Dendritic cell treated with granulocyte-macrophage colony-stimulating factor and Interleukin-4, amounts not matched to agents 40 ng/mL and 50 ng/mL, for 4 days (primary cell): ENCODE measurements at regions not wholly inside any gene's neighbourhood (a gene's known extent, or its start where the extent isn't known, plus 50 kb on each side); places are given as distances from the start of the nearest gene placed in this dataset.
"Not testable (repeated sequence)": the region's sequence is repeated elsewhere in the genome, so short reads cannot be mapped to it uniquely, and the experiment has no call there.

Experiments used
- H3K27ac Mint-ChIP-seq: one replicate; pipeline ENCODE4 v1.8.0; 2022; ENCODE audit warnings: mild to moderate bottlenecking, mixed read lengths
- H3K27me3 Mint-ChIP-seq: one replicate; pipeline ENCODE4 v1.8.0; 2022; ENCODE audit warnings: mild to moderate bottlenecking, mixed read lengths
- H3K36me3 Mint-ChIP-seq: one replicate; pipeline ENCODE4 v1.8.0; 2022; ENCODE audit warnings: low read depth, mixed read lengths
- H3K4me1 Mint-ChIP-seq: one replicate; pipeline ENCODE4 v1.8.0; 2022; ENCODE audit warnings: low read depth, mixed read lengths
- H3K4me3 Mint-ChIP-seq: one replicate; pipeline ENCODE4 v1.8.0; 2022; ENCODE audit warnings: mild to moderate bottlenecking, moderate library complexity, mixed read lengths
- H3K9me3 Mint-ChIP-seq: one replicate; pipeline ENCODE4 v1.8.0; 2022; ENCODE audit warnings: mixed read lengths
- intact Hi-C: fragments of 100-400 bp; cut with micrococcal nuclease; formaldehyde crosslinking; loops from one replicate; pipeline ENCODE4 v1.15.0; 2022

DNA sequence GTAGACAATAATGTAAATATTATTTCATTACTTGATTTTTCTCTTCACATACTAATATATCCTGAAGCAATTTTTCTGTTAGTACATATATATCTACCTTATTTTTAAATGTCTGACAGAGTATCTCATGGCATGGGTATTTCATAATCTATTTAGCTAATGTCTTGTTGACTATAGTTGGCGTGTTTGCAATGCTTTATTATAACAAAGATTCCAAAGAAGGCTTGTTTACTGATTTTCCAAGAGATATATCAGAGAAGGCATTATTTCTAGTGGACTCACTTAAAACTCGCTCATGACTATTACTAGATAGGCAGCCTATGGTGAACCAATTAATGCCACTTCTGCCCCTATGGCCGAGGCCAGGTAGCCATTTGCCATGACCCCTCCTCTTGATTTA lies 152.4 kb upstream of the RORA start:
- Mint-ChIP-seq H3K9me3 (peaks cover 17% of the 10 kb centered on the region), H3K4me3 (no peak overlapping the region), H3K4me1 (no peaks in the 10 kb centered on the region), H3K27me3 (no peaks in the 10 kb centered on the region), H3K27ac (no peak overlapping the region), H3K36me3 (no peaks in the 10 kb centered on the region)
- intact Hi-C loops, result no loop called here

DNA sequence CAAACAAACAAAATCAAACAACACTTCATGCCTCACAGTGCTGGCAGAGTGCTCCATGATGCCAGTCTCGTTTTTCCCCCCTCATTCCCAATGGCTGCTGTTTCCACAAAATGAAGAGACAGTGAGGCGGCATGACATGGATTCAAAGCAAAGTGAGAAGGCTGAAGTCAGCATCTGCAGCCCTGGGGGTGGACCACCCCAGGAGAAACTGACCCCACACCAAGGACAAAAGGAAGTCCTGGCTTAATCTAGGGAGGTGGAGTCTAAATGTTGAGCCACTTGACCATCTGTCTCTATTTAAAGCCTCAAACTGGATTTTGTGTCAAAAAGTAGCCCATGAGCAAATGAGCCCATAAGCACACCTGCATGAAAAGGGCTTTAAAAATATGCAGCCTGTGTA lies 151.2 kb upstream of the RORA start:
- Mint-ChIP-seq H3K36me3 (no peaks in the 10 kb centered on the region), H3K9me3 (peaks cover 5% of the 10 kb centered on the region), H3K27me3 (no peaks in the 10 kb centered on the region), H3K27ac (no peak overlapping the region), H3K4me3 (no peak overlapping the region), H3K4me1 (no peaks in the 10 kb centered on the region)
- intact Hi-C loops, result no loop called here

DNA sequence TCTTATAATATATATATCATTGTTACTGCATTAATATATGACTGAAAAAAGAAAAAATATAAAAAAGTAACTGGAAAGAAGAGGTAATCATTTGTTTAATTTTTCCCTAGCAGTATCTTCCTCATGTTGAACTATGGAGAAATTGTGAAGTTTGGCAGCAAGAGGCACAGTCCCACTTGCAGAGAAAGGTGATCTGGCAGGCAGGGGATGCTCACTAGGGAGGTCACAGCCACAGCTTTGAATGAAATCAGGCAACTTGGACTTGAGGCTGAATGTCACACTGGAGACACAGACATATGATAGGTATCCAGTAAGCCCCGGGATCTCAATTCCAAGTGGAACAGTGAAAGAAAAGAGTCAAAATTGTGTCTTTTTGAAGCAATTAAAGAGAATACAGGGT lies 149.9 kb upstream of the RORA start:
- intact Hi-C loops, result no loop called here
- Mint-ChIP-seq H3K4me1 (no peaks in the 10 kb centered on the region), H3K36me3 (no peaks in the 10 kb centered on the region), H3K27me3 (no peaks in the 10 kb centered on the region), H3K9me3 (no peaks in the 10 kb centered on the region), H3K27ac (no peak overlapping the region), H3K4me3 (no peak overlapping the region)

DNA sequence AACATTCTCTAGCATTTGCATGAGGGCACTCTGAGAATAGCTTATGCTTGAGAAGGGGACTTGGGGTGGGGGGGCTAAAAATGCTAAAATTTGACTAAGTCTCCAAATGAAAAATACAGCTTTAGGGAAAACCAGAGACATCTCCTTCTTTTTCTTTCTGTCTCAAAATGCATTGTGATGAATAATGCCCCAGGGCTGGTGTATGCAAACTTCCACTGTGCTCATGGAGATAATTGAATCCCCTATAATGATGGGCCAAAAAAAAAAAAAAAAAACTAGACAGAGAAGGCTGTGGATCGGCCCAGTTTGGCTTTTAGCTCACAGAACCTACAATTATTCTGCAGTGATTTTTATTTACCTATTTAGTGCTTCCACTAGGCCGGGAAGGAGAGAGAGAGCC lies 147.9 kb upstream of the RORA start:
- no peaks in the 10 kb centered on the region for H3K4me1 Mint-ChIP-seq
- no peak overlapping the region for H3K4me3 Mint-ChIP-seq
- no peaks in the 10 kb centered on the region for H3K27me3 Mint-ChIP-seq
- H3K9me3 Mint-ChIP-seq, result peaks cover 8% of the 10 kb centered on the region
- H3K27ac Mint-ChIP-seq, result no peak overlapping the region
- no peaks in the 10 kb centered on the region for H3K36me3 Mint-ChIP-seq
- intact Hi-C loops, result no loop called here

DNA sequence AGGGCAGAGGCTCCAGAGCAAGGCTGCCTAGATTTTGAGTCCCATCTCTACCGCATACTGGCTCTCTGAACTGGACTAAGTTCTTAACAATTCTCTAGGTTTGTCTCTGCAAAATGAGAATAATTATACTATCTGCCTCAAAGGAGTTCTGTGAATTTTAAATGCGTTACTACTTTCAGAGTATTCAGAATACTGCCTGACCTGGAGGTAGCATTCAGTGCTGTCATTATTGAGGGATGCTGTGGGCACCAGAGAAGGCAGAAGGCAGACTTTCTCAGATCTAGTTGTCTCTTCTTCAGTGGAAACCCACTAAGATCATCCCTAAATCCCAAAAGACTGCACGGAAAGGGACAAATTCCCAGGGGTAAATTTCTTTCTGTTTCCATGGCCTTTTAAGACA lies 147.4 kb upstream of the RORA start:
- H3K27ac Mint-ChIP-seq, result no peak overlapping the region
- no peaks in the 10 kb centered on the region for H3K27me3 Mint-ChIP-seq
- H3K36me3 Mint-ChIP-seq, result no peaks in the 10 kb centered on the region
- no peaks in the 10 kb centered on the region for H3K4me1 Mint-ChIP-seq
- intact Hi-C loops, result no loop called here
- H3K4me3 Mint-ChIP-seq, result no peak overlapping the region
- H3K9me3 Mint-ChIP-seq, result peaks cover 8% of the 10 kb centered on the region

DNA sequence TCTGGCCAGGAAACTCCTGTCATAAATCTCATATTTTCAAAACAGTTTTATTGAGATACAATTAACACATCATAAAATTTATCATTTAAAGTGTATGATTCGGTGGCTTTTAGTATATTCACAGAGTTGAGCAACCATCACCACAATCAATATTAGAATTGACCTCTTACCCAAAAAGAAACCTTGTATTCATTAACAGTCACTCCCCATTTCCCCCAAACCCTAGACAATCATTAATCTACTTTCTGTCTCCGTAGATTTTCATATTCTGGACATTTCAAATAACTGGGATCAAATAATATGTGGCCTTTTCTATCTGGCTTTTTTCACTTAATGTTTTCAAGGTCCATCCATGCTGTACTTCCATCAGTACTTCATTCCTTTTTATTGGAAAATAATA lies 145.7 kb upstream of the RORA start:
- H3K27ac Mint-ChIP-seq, result no peak overlapping the region
- H3K4me3 Mint-ChIP-seq, result no peak overlapping the region
- H3K36me3 Mint-ChIP-seq, result no peaks in the 10 kb centered on the region
- H3K27me3 Mint-ChIP-seq, result no peaks in the 10 kb centered on the region
- H3K9me3 Mint-ChIP-seq, result peaks cover 18% of the 10 kb centered on the region
- intact Hi-C loops, result no loop called here
- H3K4me1 Mint-ChIP-seq, result no peaks in the 10 kb centered on the region

DNA sequence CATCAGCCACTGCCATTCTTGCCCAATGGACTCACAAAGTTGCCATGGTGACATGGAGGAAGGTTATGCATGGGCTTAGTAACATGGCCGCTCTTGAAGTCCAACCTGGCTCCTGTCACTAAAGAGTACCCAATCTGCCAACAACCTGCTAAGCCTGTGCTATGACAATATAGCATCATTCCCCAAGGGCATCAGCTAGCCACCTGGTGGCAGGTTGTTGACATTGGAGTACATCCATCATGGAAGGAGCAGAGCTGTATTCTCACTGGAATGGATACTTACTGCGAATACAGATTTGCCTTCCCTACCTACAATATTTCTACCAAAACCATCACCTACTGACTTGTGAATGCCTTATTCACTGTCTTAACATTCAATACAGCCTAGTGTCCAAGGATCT lies 138.9 kb upstream of the RORA start:
- H3K9me3 Mint-ChIP-seq, result peaks cover 42% of the 10 kb centered on the region
- H3K36me3 Mint-ChIP-seq, result no peaks in the 10 kb centered on the region
- H3K27ac Mint-ChIP-seq, result no peak overlapping the region
- H3K27me3 Mint-ChIP-seq, result no peaks in the 10 kb centered on the region
- no peaks in the 10 kb centered on the region for H3K4me1 Mint-ChIP-seq
- intact Hi-C loops, result no loop called here
- H3K4me3 Mint-ChIP-seq, result no peak overlapping the region

DNA sequence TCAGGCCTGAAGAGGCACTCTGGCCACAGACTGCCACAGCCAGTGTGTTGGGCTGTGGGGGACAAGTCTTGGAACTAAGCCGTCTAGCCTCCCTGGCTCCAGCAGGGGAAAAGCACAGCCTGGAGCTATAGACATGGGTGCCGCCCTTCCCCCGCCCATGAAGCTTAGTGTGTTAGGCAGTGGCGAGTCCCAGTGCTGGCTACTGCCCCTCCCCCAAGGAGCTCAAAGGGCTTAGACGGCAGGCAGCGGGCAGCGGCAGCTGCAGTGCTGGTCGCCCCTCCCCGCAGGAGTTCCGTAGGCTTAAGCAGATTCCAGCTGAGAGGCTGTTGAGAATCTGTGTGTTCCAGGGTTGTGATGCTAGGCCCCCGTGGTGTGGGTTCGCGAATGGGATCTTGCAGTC lies 135.8 kb upstream of the RORA start:
- intact Hi-C loops, result no loop called here
- H3K36me3 Mint-ChIP-seq, result no peaks in the 10 kb centered on the region
- no peak overlapping the region for H3K27ac Mint-ChIP-seq
- H3K27me3 Mint-ChIP-seq, result no peaks in the 10 kb centered on the region
- no peaks in the 10 kb centered on the region for H3K4me1 Mint-ChIP-seq
- no peak overlapping the region for H3K4me3 Mint-ChIP-seq
- H3K9me3 Mint-ChIP-seq, result peaks cover 51% of the 10 kb centered on the region

DNA sequence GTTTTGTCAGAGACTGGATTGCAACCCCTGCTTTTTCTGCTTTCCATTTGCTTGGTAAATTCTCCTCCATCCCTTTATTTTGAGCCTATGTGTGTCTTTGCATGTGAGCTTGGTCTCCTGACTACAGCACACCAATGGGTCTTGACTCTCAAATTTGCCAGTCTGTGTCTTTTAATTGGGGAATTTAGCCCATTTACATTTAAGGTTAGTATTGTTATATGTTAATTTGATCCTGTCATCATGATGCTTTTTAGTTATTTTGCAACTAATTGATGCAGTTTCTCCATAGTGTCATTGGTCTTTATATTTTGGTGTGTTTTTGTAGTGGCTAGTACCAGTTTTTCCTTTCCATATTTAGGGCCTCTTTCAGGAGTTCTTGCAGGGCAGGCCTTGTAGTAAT lies 133.8 kb upstream of the RORA start:
- H3K4me3 Mint-ChIP-seq, H3K4me1 Mint-ChIP-seq, H3K36me3 Mint-ChIP-seq, H3K27me3 Mint-ChIP-seq, intact Hi-C loops, H3K27ac Mint-ChIP-seq: not testable (repeated sequence)
- H3K9me3 Mint-ChIP-seq, result peaks cover 51% of the 10 kb centered on the region

DNA sequence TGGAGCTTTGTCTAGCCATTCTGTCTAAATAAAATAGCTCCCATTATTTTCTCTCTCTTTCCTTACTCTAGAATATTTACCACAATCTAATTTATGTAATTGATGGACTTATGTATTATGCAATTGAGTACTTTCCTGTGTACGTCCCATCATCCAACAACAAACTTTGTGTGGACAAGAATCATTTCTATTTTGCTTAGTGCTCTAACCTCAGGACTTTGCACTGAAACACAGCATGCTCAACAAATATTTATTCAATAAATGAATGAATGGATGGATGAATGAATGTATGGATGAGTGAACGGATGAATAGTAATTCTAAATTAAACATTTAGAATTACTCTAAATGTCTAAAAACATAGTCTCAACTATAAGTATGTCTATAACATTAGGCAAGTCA lies 115.2 kb upstream of the RORA start:
- no peaks in the 10 kb centered on the region for H3K27me3 Mint-ChIP-seq
- no peak overlapping the region for H3K27ac Mint-ChIP-seq
- no peaks in the 10 kb centered on the region for H3K36me3 Mint-ChIP-seq

DNA sequence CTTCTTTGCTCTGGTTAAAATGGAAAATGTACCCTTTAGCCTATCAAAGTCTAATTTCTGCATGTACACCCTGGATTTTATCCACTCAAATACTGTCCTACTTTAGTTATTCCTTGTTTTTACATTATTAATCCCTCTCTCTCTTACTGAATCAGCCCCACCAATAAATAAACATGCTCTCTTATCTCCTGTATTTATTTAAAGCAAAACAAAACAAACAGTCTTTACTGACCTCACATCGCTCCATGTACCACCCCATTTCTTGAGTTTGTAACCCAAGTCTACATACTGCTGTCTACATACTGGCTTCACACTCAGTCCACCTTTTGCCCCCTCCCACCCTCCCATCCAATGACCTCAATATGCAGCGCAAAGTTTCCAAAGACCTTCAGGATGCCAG lies 113.3 kb upstream of the RORA start:
- peaks cover 15% of the 10 kb centered on the region for H3K9me3 Mint-ChIP-seq
- H3K4me3 Mint-ChIP-seq, result no peak overlapping the region
- intact Hi-C loops, result no loop called here
- no peaks in the 10 kb centered on the region for H3K4me1 Mint-ChIP-seq
- no peaks in the 10 kb centered on the region for H3K36me3 Mint-ChIP-seq
- H3K27me3 Mint-ChIP-seq, result no peaks in the 10 kb centered on the region
- H3K27ac Mint-ChIP-seq, result no peak overlapping the region

More for the DNA sequence above, 115.2 kb upstream of the RORA start:
- intact Hi-C loops, result no loop called here
- Mint-ChIP-seq H3K4me3 (no peak overlapping the region), H3K4me1 (no peaks in the 10 kb centered on the region), H3K9me3 (peaks cover 12% of the 10 kb centered on the region)

DNA sequence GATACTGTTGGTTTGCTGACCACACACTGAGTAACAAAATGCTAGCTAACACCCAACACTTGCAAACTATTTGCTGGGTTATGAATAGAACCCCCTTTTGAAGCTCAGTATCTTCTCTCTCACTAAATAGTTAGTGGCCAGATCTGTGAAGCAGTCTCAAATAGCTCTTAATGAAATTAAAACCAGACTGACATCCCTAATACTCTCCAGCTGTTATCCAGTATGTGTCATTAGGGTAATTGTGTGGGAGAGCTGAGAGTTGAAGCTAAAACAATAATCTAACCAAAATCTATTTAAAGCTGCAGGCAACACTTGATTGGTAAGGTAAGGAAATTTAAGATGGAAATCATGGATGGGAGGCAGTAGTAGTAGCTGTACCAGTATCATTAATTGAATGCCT lies 110.4 kb upstream of the RORA start:
- intact Hi-C loops, result no loop called here
- Mint-ChIP-seq H3K27me3 (no peaks in the 10 kb centered on the region), H3K4me1 (no peaks in the 10 kb centered on the region), H3K4me3 (no peak overlapping the region), H3K9me3 (peaks cover 24% of the 10 kb centered on the region), H3K36me3 (no peaks in the 10 kb centered on the region), H3K27ac (no peak overlapping the region)

DNA sequence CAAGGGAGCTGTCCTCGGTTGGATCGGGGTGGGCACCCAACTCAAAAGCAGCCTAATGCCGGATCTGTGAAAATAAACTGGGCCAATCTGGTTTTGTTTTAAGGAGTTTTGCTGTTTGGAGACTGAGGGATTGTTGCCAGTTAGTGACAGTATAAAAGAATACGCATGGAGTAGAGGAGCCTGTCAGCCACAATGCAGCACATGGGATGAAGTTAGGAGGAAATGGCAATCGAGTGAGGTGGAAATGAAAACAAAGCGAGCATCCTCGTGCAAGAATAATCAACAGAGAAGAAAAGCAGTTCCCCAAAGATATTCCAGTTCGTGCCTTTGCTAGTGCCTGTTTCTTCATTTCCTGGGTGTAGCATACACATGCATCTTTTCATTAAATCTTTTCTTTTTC lies 108.4 kb upstream of the RORA start:
- H3K27me3 Mint-ChIP-seq, result no peaks in the 10 kb centered on the region
- H3K27ac Mint-ChIP-seq, result no peak overlapping the region
- no peaks in the 10 kb centered on the region for H3K36me3 Mint-ChIP-seq
- intact Hi-C loops, result no loop called here
- H3K4me3 Mint-ChIP-seq, result no peak overlapping the region
- H3K9me3 Mint-ChIP-seq, result peaks cover 20% of the 10 kb centered on the region
- no peaks in the 10 kb centered on the region for H3K4me1 Mint-ChIP-seq

DNA sequence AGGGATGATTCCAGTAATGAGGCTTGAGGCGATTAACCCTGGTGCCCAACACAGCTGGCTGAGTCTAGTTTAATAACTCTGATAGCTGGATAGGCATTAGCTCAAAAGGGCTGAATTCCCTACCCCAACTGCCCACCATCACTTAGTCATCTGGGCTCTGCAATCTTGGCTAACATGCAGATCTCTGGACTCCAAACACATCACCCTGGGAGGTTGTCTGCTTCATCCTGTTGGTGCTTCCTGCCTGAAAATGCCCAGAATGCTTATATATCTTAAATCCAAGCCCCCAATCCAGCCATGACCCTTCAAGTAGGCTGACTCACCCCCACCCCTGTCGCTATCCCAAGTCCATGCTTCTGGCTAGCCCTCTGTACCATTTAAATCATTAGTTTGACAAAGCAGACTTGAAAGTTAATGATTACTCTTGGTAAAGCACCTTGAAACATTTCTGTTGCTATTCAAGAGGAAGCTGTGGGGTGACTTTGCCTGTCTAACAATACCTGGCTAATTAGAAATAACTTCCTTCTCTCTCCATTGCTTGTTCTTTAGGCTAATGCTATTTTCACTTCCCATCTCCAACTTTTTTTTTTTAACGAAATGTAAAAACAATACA lies 107.0 kb upstream of the RORA start:
- intact Hi-C loops, result no loop called here
- no peaks in the 10 kb centered on the region for H3K27me3 Mint-ChIP-seq

DNA sequence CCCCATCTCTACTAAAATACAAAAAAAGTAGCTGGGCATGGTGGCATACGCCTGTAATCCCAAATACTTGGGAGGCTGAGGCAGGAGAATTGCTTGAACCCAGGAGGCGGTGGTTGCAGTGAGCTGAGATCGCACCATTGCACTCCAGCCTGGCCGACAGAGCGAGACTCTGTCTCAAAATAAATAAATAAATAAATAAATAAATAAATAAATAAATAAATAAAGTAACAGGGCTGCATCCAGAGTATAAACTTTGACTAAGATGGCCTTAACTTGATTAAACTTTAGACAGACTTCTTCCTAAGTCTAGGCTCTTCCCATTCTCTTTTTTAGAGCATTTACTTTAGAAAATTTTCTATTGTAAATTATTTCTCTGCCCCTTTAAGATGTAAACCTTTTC lies 105.6 kb upstream of the RORA start:
- intact Hi-C loops, H3K4me3 Mint-ChIP-seq, H3K36me3 Mint-ChIP-seq, H3K27ac Mint-ChIP-seq, H3K27me3 Mint-ChIP-seq, H3K4me1 Mint-ChIP-seq: not testable (repeated sequence)
- H3K9me3 Mint-ChIP-seq, result peaks cover 20% of the 10 kb centered on the region

More for the DNA sequence above, 107.0 kb upstream of the RORA start:
- no peaks in the 10 kb centered on the region for H3K4me1 Mint-ChIP-seq
- H3K27ac Mint-ChIP-seq, result no peak overlapping the region
- H3K9me3 Mint-ChIP-seq, result peaks cover 20% of the 10 kb centered on the region
- no peak overlapping the region for H3K4me3 Mint-ChIP-seq
- H3K36me3 Mint-ChIP-seq, result no peaks in the 10 kb centered on the region
